Mucosa of gallbladder (tissue), 1 donor: ENCODE measurements at regions not wholly inside any gene's neighbourhood (a gene's known extent, or its start where the extent isn't known, plus 50 kb on each side); places are given as distances from the start of the nearest gene placed in this dataset.
A peak's percentile ranks its signal among the peaks of the same experiment; 100 is the strongest.

Experiments used
- DNase-seq: peaks from one replicate; pipeline ENCODE4 v3.0.0-alpha.2; 2020; ENCODE audit warnings: low spot score
- donor health status: DM: no; HTN: no; CAD: no.

GRCh38 chr11:26243426-26243825 lies 88.5 kb upstream of the ANO3 start:
- no peak for DNase-seq

DNA sequence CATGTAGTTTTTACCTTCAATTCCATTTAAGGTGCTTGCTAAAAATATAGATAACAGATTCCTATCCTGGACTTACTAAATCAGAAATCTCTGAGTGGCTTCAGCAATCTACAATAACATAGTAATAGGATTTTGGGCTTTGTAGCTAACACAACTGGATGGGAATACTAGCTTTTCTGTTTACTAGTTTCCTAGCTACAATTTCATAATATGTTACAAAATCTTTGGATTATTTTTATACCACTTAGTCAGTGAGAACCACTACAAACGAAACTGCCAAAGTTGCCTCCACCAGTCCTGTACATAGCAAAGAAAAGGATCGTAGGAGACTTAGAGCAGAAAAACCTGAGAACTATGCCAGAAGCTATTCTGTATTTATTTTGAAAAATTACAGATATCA lies 87.7 kb upstream of the ANO3 start:
- no peak for DNase-seq

- DNase-seq = no peak
These were observed 86.9 kb upstream of the ANO3 start for GRCh38 chr11:26245046-26245445.

GRCh38 chr11:26247340-26247739 lies 84.6 kb upstream of the ANO3 start:
- DNase-seq = no peak

- no peak for DNase-seq
These were observed 83.3 kb upstream of the ANO3 start for GRCh38 chr11:26248661-26249060.

DNA sequence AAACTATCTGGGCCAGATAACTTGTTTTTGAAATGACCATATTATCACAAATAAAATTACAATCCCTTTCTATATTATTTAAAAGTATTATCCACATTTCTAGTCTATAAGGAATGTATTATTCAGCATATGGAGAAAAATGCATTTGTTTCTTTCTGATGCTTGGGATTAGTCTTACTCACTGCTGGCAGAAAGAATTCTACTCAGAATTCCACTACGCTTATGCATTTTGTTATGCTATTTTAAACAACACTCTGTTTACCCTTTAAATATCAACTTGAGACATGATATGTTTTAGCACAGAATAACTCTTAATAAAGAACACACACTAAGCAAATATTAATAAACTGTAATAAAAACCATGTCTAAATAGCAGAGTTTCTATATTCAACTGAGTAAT lies 77.6 kb upstream of the ANO3 start:
- no peak for DNase-seq

DNA sequence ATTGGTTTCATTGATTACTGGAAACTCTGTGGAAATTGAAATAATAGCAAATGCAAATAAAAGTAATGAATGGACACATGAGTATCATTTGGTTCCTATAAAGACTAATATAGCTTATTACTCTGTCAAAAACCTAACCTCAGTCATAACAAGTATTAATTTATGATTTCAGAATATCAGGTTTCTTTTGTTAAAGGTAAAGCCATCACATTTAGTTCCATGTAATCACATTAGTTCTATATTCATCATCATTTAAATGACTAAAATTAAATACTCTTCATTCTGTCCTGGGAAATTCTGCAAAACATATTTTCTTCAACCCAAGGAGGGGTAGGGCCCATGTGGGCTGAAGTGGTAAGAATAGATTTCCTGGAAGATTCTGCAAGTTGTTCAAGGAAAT lies 68.2 kb upstream of the ANO3 start:
- no peak for DNase-seq

DNA sequence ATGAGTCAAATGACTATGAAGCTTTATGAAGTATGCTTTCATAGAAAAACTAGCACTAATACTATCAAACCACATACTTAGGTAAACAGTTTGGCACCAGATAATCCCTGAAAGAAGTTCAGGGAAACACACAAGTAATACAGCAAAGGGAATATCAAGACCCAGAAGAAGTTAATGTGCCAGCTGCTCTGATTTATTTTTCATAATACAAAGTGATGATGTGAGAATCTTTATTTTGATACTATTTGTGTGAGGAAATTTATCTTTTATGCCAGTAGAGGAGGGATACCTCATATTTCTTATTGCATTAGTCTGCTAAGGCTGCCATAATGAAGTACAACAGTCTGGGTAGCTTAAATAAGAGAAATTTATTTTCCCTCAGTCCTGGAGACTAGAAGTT lies 67.7 kb upstream of the ANO3 start:
- no peak for DNase-seq

DNA sequence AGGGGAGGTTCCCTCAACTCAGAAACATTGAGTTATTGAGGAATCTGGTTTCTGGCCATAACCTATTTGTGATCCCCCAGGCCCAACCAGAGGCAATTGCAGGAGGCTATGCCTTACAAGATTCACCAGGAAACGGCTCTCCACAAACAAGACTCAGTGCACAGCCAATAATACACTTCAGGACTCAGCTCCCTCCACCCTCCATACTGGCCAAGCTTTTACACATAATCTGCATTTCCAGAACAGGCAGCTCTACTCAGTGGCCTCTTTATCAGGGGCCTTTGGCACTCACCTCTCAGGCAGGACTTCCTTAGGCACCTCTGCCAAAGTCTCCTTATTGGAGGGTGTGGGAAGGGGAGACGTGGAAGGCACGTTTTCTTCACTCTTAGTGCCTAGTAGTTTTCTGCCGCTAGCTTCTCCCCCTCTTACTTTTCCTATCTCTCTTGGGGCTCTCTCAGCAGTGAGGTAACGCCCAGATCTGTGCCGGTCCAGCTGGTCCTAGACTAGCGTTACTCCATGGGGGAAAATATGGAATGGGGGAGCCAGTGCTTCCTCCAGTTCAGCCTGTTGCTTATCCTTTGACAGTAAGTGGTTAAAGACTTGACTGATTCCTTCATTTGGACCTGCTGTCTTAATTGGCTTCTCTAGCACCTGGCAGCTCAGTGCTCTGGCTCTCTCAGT lies 62.8 kb upstream of the ANO3 start:
- no peak for DNase-seq

DNA sequence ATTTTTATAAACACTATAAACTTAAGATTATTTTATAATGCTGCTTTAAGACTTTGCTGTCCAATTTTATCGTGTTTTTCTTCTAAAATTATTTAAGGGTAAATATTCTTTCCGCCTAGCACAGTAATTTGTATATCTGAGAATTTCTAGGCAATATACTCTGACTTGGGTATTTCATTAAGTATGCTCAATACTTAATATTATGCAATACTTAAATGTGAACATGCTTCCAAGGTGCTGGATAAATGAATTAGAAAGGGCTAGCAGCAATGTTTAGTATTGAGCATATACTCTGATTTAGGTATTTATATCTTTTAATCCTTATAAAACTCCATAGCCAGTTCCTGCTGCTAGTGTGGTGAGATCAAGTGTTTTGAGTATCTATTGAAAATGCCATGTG lies 60.3 kb upstream of the ANO3 start:
- no peak for DNase-seq

- DNase-seq = peak; percentile 49
These were observed 55.0 kb upstream of the ANO3 start for GRCh38 chr11:26276798-26277424.

DNA sequence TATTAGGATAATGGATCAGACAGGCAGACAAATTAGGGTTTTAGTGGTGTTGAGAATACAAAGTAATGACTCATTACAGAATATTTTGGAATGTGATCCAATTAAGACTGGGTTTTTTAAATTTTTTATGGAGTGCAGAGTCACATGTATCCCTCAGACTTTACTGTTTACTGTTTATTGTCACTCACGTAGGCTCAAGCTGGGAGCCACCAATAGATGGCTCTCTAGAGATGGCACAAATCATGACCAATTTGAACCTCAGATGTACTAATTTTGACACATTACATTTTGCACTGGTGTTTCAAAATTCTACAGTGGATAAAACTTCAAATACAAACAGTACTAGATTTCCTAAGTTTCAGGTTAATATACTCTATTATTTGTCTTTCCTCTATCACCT lies 53.6 kb upstream of the ANO3 start:
- no peak for DNase-seq
